ENCODE measurements at regions not wholly inside any gene's neighbourhood (a gene's known extent, or its start where the extent isn't known, plus 50 kb on each side); places are given as distances from the start of the nearest gene placed in this dataset.
A peak's percentile ranks its signal among the peaks of the same experiment; 100 is the strongest.
"Not testable (repeated sequence)": the region's sequence is repeated elsewhere in the genome, so short reads cannot be mapped to it uniquely, and the experiment has no call there.

- not testable (repeated sequence) for DNase-seq, H3K4me1 ChIP-seq, H3K27me3 ChIP-seq, H3K27ac ChIP-seq, H3K36me3 ChIP-seq, H3K9me3 ChIP-seq, H3K4me3 ChIP-seq
Observed at GRCh38 chr1:223948041-223948440, 102.3 kb upstream of the TP53BP2 start.

DNA sequence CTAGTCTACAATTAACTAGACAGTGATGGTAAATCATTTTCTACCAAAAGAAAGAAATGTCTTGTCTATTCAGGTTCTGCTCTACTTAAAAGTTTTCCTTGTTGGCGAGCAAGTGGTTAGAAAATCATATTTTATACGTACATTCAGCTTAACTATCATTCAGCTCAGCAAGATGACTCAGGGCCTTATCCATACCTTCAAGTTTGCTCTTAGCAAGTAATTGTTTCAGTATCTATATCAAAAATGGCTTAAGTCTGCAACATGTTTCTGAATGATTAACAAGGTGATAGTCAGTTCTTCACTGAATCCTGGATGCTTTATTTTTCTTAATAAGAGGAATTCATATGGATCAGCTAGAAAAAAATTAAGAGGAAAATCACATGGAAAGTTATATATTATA is 90.8 kb upstream of the TP53BP2 start:
- H3K4me3 ChIP-seq, H3K27ac ChIP-seq, H3K4me1 ChIP-seq, DNase-seq, H3K27me3 ChIP-seq, H3K9me3 ChIP-seq, H3K36me3 ChIP-seq: not testable (repeated sequence)

DNA sequence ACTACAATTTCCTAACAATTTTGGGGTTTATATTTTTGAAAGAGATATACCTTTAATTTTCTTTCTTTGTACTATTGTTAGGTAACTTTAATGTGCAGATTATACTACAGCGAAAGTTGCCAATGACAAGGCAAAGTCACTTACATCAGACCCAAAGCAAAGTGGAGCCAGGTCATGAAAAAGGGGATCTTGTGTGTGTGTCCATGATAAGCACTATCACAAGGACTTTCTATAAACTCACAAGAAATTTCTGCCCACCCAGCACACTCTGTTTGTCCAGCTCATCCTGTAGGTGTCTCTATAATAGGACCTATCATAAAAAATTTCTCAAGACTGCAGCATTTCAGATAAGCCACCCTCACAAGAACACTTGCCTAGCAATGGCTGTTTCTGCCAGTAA is 85.7 kb upstream of the TP53BP2 start:
- not testable (repeated sequence) for H3K27ac ChIP-seq, H3K27me3 ChIP-seq, H3K36me3 ChIP-seq, H3K9me3 ChIP-seq, H3K4me1 ChIP-seq, H3K4me3 ChIP-seq, DNase-seq

DNA sequence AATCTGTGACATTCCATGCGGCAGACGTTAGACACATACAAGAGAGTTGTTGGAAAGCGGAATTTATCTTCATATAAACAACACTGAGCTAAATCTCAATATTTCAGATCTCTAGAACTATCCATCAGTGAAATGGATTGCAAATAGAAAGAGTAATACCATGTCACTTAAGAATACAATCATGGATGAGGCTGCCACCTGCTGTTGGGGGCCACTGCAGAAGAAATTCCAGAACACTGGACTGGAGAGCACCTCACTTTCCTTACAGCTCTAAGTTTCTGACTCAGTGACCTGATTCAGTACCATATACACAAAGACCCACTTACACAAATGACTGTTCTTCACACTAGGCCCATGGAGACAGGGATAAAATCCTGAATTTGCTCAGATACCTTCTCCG is 75.1 kb upstream of the TP53BP2 start:
- H3K27me3 ChIP-seq, H3K4me3 ChIP-seq, H3K9me3 ChIP-seq, H3K27ac ChIP-seq, H3K4me1 ChIP-seq, H3K36me3 ChIP-seq: not testable (repeated sequence)
- TF ChIP-seq, protein P1, sequence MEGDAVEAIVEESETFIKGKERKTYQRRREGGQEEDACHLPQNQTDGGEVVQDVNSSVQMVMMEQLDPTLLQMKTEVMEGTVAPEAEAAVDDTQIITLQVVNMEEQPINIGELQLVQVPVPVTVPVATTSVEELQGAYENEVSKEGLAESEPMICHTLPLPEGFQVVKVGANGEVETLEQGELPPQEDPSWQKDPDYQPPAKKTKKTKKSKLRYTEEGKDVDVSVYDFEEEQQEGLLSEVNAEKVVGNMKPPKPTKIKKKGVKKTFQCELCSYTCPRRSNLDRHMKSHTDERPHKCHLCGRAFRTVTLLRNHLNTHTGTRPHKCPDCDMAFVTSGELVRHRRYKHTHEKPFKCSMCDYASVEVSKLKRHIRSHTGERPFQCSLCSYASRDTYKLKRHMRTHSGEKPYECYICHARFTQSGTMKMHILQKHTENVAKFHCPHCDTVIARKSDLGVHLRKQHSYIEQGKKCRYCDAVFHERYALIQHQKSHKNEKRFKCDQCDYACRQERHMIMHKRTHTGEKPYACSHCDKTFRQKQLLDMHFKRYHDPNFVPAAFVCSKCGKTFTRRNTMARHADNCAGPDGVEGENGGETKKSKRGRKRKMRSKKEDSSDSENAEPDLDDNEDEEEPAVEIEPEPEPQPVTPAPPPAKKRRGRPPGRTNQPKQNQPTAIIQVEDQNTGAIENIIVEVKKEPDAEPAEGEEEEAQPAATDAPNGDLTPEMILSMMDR (IDR thresholded peaks at IDR 0.05): peak in 1 of 6 experiments; percentile 9
- peak in 1 of 3 donors; percentile 60 for DNase-seq

DNA sequence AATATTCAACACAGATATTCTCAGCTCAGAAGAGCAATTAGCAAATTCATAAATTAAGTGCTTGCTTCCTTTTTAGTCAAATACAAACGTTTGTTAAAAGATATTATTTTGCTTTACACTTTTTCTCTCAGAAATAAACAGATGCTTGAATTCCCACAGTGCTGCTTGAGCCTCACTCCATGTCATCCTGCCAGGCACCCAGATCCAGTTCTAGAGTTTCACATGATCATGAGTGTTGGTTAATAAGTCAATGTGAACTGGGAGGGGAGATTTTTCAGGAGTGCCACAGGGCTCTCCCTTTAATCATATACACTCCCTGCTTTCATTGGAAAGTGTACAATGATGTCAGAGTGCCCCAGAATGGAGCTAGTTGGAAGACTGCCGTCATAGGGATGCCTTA is 69.7 kb upstream of the TP53BP2 start:
- not testable (repeated sequence) for H3K27me3 ChIP-seq, H3K4me3 ChIP-seq, DNase-seq, H3K27ac ChIP-seq, H3K9me3 ChIP-seq, H3K4me1 ChIP-seq, H3K36me3 ChIP-seq

DNA sequence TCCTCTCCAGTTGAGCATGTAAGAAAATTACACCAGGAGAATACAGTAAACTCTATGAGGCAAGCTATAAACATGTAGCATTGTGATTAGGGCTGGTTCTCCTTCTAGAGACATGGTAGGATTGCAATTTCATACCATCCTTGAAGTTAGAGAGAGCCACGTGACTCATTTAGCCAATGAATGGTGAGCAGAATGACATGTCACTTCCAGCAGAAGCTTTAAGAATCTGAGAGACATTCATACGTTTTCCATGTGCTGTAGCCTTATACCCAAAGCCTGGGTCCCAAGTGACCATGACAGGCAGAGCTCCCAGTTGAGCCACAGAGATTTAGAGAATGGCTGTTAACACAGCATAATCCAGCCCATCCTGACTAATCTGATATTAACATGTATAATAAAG is 68.0 kb upstream of the TP53BP2 start:
- DNase-seq, H3K4me3 ChIP-seq, H3K27me3 ChIP-seq, H3K27ac ChIP-seq, H3K4me1 ChIP-seq, H3K9me3 ChIP-seq, H3K36me3 ChIP-seq: not testable (repeated sequence)

GRCh38 chr1:223907943-223908587 is 62.3 kb upstream of the TP53BP2 start:
- H3K9me3 ChIP-seq, H3K27me3 ChIP-seq, H3K4me1 ChIP-seq, DNase-seq, H3K36me3 ChIP-seq, H3K4me3 ChIP-seq, H3K27ac ChIP-seq: not testable (repeated sequence)
- TF ChIP-seq, protein P1 (IDR thresholded peaks at IDR 0.05): peak in 4 of 6 experiments; percentile 9 to 35 (median 21)

DNA sequence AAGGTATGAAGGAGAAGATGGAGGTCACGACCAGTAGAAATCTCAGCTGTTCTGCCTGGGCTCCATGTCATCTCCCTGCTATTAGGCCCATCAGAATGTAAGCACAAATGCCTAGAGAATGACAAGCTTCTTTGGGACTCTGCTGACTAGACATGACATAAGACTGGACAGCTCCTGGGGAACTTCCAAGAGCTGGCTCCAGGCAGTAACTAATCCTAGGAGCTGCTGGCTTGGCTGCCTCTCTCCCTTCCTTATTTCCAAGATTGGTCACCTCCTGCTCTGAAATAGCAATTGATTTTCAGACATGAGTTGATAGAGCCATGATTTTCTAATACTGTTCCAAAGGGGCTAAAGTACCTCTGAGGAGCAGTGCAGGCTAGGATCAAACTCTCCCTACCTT is 57.5 kb upstream of the TP53BP2 start:
- not testable (repeated sequence) for H3K36me3 ChIP-seq, H3K27ac ChIP-seq, H3K9me3 ChIP-seq, DNase-seq, H3K4me3 ChIP-seq, H3K27me3 ChIP-seq, H3K4me1 ChIP-seq

GRCh38 chr1:223899775-223900174 is 54.0 kb upstream of the TP53BP2 start:
- H3K27me3 ChIP-seq, H3K27ac ChIP-seq, H3K9me3 ChIP-seq, H3K36me3 ChIP-seq, DNase-seq, H3K4me1 ChIP-seq, H3K4me3 ChIP-seq: not testable (repeated sequence)

DNA sequence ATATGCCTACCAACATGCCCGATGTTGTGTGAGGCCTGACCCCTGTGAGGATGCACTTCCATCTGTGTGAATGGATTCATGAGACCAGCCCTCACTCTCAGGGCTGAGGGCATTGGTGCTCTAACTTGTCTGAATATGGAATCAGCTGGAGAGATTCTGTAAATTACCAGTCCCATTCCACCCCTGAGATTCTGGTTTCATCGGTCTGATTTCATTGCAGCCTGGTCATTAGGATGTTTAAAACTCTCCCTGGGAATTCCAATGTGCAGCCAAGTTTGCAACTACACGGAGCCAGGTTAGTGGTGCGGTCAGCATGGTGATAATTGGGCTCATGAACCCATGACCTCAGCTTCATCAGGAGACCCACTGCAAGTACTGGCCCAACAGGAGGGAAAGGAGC is 51.4 kb upstream of the TP53BP2 start:
- H3K9me3 ChIP-seq, H3K4me1 ChIP-seq, H3K27ac ChIP-seq, H3K27me3 ChIP-seq, H3K4me3 ChIP-seq, DNase-seq, H3K36me3 ChIP-seq: not testable (repeated sequence)

GRCh38 chr1:223895950-223896349 is 50.2 kb upstream of the TP53BP2 start:
- not testable (repeated sequence) for H3K4me3 ChIP-seq, DNase-seq, H3K4me1 ChIP-seq, H3K27me3 ChIP-seq, H3K27ac ChIP-seq, H3K9me3 ChIP-seq, H3K36me3 ChIP-seq

Data from Peyer's patch (tissue), 4 donors.